ENCODE measurements at regions not wholly inside any gene's neighbourhood (a gene's known extent, or its start where the extent isn't known, plus 50 kb on each side); places are given as distances from the start of the nearest gene placed in this dataset.

- TF ChIP-seq HNF1A (IDR thresholded peaks at IDR 0.05; ENCODE audit: low read depth) (0 out of 2 replicates have a peak, but pooled peaks have one; percentile 10), HNF1A (CRISPR knock-in tag; IDR thresholded peaks at IDR 0.05; ENCODE audit: borderline replicate concordance) (no peak), ZNF12 (CRISPR knock-in tag; IDR thresholded peaks at IDR 0.05) (no peak), REST (IDR thresholded peaks at IDR 0.05; ENCODE audit: borderline replicate concordance in 1 of 2, low read depth in 1 of 2, low read length in 2 of 2) (peak in 1 of 2 experiments; percentile 19; a peak in 1 of 4 replicates), ZNF567 (CRISPR knock-in tag; IDR thresholded peaks at IDR 0.05; ENCODE audit: borderline replicate concordance) (no peak), ETS1 (CRISPR knock-in tag; IDR thresholded peaks at IDR 0.05) (no peak), ZNF616 (CRISPR knock-in tag; IDR thresholded peaks at IDR 0.05; ENCODE audit: low read depth) (no peak), ATF7-NPFF (CRISPR knock-in tag; IDR thresholded peaks at IDR 0.05; ENCODE audit: low read depth) (no peak), NFYB (CRISPR knock-in tag; IDR thresholded peaks at IDR 0.05) (no peak), MTF2 (CRISPR knock-in tag; IDR thresholded peaks at IDR 0.05; ENCODE audit: borderline replicate concordance) (no peak), RXRA (CRISPR knock-in tag; IDR thresholded peaks at IDR 0.05) (no peak), ZMAT5 (CRISPR knock-in tag; IDR thresholded peaks at IDR 0.05; ENCODE audit: borderline replicate concordance, low read depth) (0 out of 2 replicates have a peak, but pooled peaks have one; percentile 43), SRSF1 (optimal IDR thresholded peaks at IDR 0.05; ENCODE audit: low read depth, low read length) (no peak), SAP130 (CRISPR knock-in tag; IDR thresholded peaks at IDR 0.05; ENCODE audit: low read depth) (no peak), CTCF (CRISPR knock-in tag; IDR thresholded peaks at IDR 0.05) (no peak)
These were observed 109.8 kb upstream of the TMEM170B start (continued) for GRCh38 chr6:11427723-11428245.

Data from HepG2 (cell line).